LNCaP clone FGC (cell line): ENCODE measurements at regions not wholly inside any gene's neighbourhood (a gene's known extent, or its start where the extent isn't known, plus 50 kb on each side); places are given as distances from the start of the nearest gene placed in this dataset.
"Not testable (repeated sequence)": the region's sequence is repeated elsewhere in the genome, so short reads cannot be mapped to it uniquely, and the experiment has no call there.

Experiments used
- DNase-seq: peaks from one replicate; pipeline ENCODE4 v3.0.0-alpha.2; 2011; ENCODE audit warnings: low read depth
- H3K4me3 ChIP-seq: 2 replicates; pipeline ENCODE4 v1.5.1; 2011; ENCODE audit warnings: mild to moderate bottlenecking, low read depth, low read length, control low read depth
- CTCF ChIP-seq: IDR thresholded peaks from 2 replicates; pipeline ENCODE4 v1.5.1; 2012; ENCODE audit warnings: mild to moderate bottlenecking; ENCODE audit not compliant: control insufficient read depth, insufficient read depth; ENCODE audit errors: extremely low read depth

GRCh38 chrX:131854581-131854980, 168.5 kb upstream of the STK26 start:
- peak; percentile 42 for TF ChIP-seq CTCF
- DNase-seq, result no peak
- H3K4me3 ChIP-seq, result no peak overlapping the region

GRCh38 chrX:131861088-131861787, 161.9 kb upstream of the STK26 start:
- TF ChIP-seq CTCF, result no peak
- no peak overlapping the region for H3K4me3 ChIP-seq
- no peak for DNase-seq

GRCh38 chrX:131862321-131862720, 160.8 kb upstream of the STK26 start:
- TF ChIP-seq CTCF, result no peak
- no peak overlapping the region for H3K4me3 ChIP-seq
- no peak for DNase-seq

- TF ChIP-seq CTCF, result no peak
- H3K4me3 ChIP-seq, result no peak overlapping the region
- no peak for DNase-seq
Observed at GRCh38 chrX:131869182-131869581, 153.9 kb upstream of the STK26 start.

GRCh38 chrX:131874300-131874699, 148.8 kb upstream of the STK26 start:
- TF ChIP-seq CTCF, result no peak
- no peak for DNase-seq
- no peak overlapping the region for H3K4me3 ChIP-seq

DNA sequence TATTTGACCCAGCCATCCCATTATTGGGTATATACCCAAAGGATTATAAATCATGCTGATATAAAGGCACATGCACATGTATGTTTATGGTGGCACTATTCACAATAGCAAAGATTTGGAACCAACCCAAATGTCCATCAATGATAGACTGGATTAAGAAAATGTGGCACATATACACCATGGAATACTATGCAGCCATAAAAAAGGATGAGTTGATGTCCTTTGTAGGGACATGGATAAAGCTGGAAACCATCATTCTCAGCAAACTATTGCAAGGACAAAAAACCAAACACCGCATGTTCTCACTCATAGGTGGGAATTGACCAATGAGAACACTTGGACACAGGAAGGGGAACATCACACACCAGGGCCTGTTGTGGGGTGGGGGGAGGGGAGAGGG, 147.3 kb upstream of the STK26 start:
- H3K4me3 ChIP-seq, DNase-seq: not testable (repeated sequence)

DNA sequence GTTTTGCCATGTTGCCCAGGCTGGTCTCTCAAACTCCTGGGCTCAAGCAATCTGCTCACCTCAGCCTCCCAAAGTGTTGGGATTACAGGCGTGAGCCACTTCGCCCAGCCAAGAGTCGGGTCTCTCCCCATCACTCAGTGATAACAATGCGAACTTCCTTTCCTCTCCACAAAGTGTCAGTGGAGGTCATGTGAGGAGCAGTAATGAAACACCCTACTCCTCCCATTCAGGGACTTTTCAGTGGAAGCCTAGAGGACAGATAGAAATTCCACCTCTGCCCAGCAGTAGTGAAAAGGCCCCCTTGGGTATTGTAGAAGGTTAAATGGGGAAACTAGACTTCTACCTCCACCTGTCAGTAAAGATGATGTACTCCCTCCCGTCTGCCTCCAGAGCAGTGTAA, 141.9 kb upstream of the STK26 start:
- no peak overlapping the region for H3K4me3 ChIP-seq
- no peak for TF ChIP-seq CTCF
- DNase-seq, result no peak

DNA sequence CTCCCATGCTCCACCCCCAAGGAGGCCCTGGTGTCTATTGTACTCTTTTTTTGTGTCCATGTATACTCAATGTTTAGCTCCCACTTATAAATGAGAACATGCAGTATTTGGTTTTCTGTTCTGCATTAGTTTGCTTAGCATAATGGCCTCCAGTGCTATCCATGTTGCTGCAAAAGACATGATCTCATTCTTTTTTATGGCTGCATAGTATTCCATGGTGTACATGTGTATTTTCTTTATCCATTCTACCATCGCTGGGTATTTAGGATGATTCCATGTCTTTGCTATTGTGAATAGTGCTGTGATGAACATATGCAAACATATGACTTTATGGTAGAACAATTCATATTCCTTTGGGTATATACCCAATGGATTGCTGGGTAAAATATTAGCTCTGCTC, 138.1 kb upstream of the STK26 start:
- DNase-seq, result not testable (repeated sequence)

GRCh38 chrX:131893857-131894256, 129.2 kb upstream of the STK26 start:
- H3K4me3 ChIP-seq, DNase-seq: not testable (repeated sequence)

More for the DNA sequence above, 138.1 kb upstream of the STK26 start:
- not testable (repeated sequence) for H3K4me3 ChIP-seq
